Tibial artery (tissue), 4 donors: ENCODE measurements at regions not wholly inside any gene's neighbourhood (a gene's known extent, or its start where the extent isn't known, plus 50 kb on each side); places are given as distances from the start of the nearest gene placed in this dataset.

Experiments used
- DNase-seq, 2 donors: peaks; one replicate each; pipeline ENCODE4 v3.0.0-alpha.2; 2019
- H3K27ac ChIP-seq, 2 donors: fragments of 200-600 bp; sonication (generic) in 1 of 2; 1 replicate in 1 of 2; 2 replicates in 1 of 2; pipeline ENCODE4 v1.5.1; 2018 to 2019; ENCODE audit warnings: mild to moderate bottlenecking in 1 of 2
- H3K27me3 ChIP-seq, 2 donors: fragments of 200-600 bp; sonication (generic) in 1 of 2; one replicate each; pipeline versions ENCODE4 v1.5.1 to v1.6.0; 2016 to 2019
- H3K36me3 ChIP-seq, 3 donors: fragments of 200-600 bp; sonication (generic) in 2 of 3; one replicate each; pipeline ENCODE4 v1.5.1; 2016 to 2019; ENCODE audit warnings: mild to moderate bottlenecking in 2 of 3
- H3K4me1 ChIP-seq, 4 donors: fragments of 200-600 bp; sonication (generic) in 2 of 4; 1 replicate in 3 of 4; 2 replicates in 1 of 4; pipeline ENCODE4 v1.5.1; 2016 to 2019
- H3K4me3 ChIP-seq, 2 donors: fragments of 200-600 bp; sonication (generic) in 1 of 2; 1 replicate in 1 of 2; 2 replicates in 1 of 2; pipeline ENCODE4 v1.5.1; 2018 to 2019; ENCODE audit warnings: mild to moderate bottlenecking in 2 of 2
- H3K9me3 ChIP-seq, 3 donors: fragments of 200-600 bp; sonication (generic) in 1 of 3; one replicate each; pipeline ENCODE4 v1.5.1; 2016 to 2019
- CTCF ChIP-seq, 2 experiments: fragments of 200-600 bp in 1 of 2; fragments of 450-650 bp in 1 of 2; IDR thresholded peaks; one replicate each; pipeline ENCODE4 v1.5.1; 2017 to 2019; ENCODE audit warnings: antibody characterized with exemption in 2 of 2, mild to moderate bottlenecking in 1 of 2, moderate library complexity in 1 of 2
- intact Hi-C: fragments of 100-400 bp; cut with DNase I; formaldehyde crosslinking; loops from one replicate; pipeline ENCODE4 v1.15.0; 2023; ENCODE audit warnings: low total_unique reads

GRCh38 chr10:55378196-55378595, 577.2 kb upstream of the PCDH15 start:
- no peaks in the 10 kb centered on the region for H3K9me3 ChIP-seq
- peaks cover 0 to 3% (median 0%) of the 10 kb centered on the region in 4 donors for H3K4me1 ChIP-seq
- TF ChIP-seq CTCF (IDR thresholded peaks at IDR 0.05), result no peak
- no peak for DNase-seq
- H3K36me3 ChIP-seq, result no peaks in the 10 kb centered on the region
- H3K4me3 ChIP-seq, result no peak overlapping the region
- intact Hi-C loops, result no loop called here
- H3K27me3 ChIP-seq, result no peaks in the 10 kb centered on the region
- H3K27ac ChIP-seq, result no peak overlapping the region

- intact Hi-C loops, result no loop called here
- H3K27ac ChIP-seq, result no peak overlapping the region
- no peaks in the 10 kb centered on the region for H3K36me3 ChIP-seq
- H3K4me1 ChIP-seq, result peaks cover 0 to 3% (median 0%) of the 10 kb centered on the region in 4 donors
- no peak for DNase-seq
- no peaks in the 10 kb centered on the region for H3K9me3 ChIP-seq
- no peak overlapping the region for H3K4me3 ChIP-seq
- TF ChIP-seq CTCF (IDR thresholded peaks at IDR 0.05), result no peak
- H3K27me3 ChIP-seq, result no peaks in the 10 kb centered on the region
These were observed 573.9 kb upstream of the PCDH15 start for GRCh38 chr10:55374917-55375316.

GRCh38 chr10:55374060-55374459, 573.0 kb upstream of the PCDH15 start:
- Histone ChIP-seq H3K4me3 (no peak overlapping the region), H3K4me1 (peaks cover 0 to 3% (median 0%) of the 10 kb centered on the region in 4 donors), H3K27me3 (no peaks in the 10 kb centered on the region), H3K36me3 (no peaks in the 10 kb centered on the region), H3K9me3 (no peaks in the 10 kb centered on the region), H3K27ac (no peak overlapping the region)
- intact Hi-C loops, result no loop called here
- DNase-seq, result no peak
- no peak for TF ChIP-seq CTCF (IDR thresholded peaks at IDR 0.05)

GRCh38 chr10:55369670-55370420, 568.8 kb upstream of the PCDH15 start:
- no peak for DNase-seq
- H3K27ac ChIP-seq, result no peak overlapping the region
- TF ChIP-seq CTCF (IDR thresholded peaks at IDR 0.05), result no peak
- H3K4me1 ChIP-seq, result no peaks in the 10 kb centered on the region
- H3K9me3 ChIP-seq, result no peaks in the 10 kb centered on the region
- intact Hi-C loops, result no loop called here
- no peaks in the 10 kb centered on the region for H3K36me3 ChIP-seq
- H3K27me3 ChIP-seq, result no peaks in the 10 kb centered on the region
- H3K4me3 ChIP-seq, result no peak overlapping the region

GRCh38 chr10:55368467-55368866, 567.4 kb upstream of the PCDH15 start:
- DNase-seq, result no peak
- Histone ChIP-seq H3K27me3 (no peaks in the 10 kb centered on the region), H3K9me3 (no peaks in the 10 kb centered on the region), H3K36me3 (no peaks in the 10 kb centered on the region), H3K4me1 (no peaks in the 10 kb centered on the region), H3K27ac (no peak overlapping the region), H3K4me3 (no peak overlapping the region)
- intact Hi-C loops, result no loop called here
- TF ChIP-seq CTCF (IDR thresholded peaks at IDR 0.05), result no peak
